NB4 (cell line): ENCODE measurements at regions not wholly inside any gene's neighbourhood (a gene's known extent, or its start where the extent isn't known, plus 50 kb on each side); places are given as distances from the start of the nearest gene placed in this dataset.

Experiments
- DNase-seq: peaks from one replicate; pipeline ENCODE4 v3.0.0; 2010; ENCODE audit warnings: low read depth
- H3K4me3 ChIP-seq: one replicate; pipeline ENCODE4 v1.5.1; 2011; ENCODE audit warnings: mild to moderate bottlenecking, low read depth, low read length, moderate library complexity
- MYC ChIP-seq: IDR thresholded peaks from 2 replicates; pipeline ENCODE4 v1.6.1; 2011; ENCODE audit warnings: low read depth, low read length
- POLR2A ChIP-seq: IDR thresholded peaks from 2 replicates; pipeline ENCODE4 v1.6.1; 2011; ENCODE audit warnings: mild to moderate bottlenecking; ENCODE audit not compliant: insufficient read length; ENCODE audit errors: extremely low read depth
- TF ChIP-seq, protein P1 (sequence below): IDR thresholded peaks from 2 replicates; pipeline ENCODE4 v1.6.1; 2011; ENCODE audit warnings: low read depth, low read length
- TF ChIP-seq, protein P2 (sequence below): IDR thresholded peaks from one replicate; pipeline ENCODE4 v1.5.1; 2012; ENCODE audit warnings: low read depth, low read length

DNA sequence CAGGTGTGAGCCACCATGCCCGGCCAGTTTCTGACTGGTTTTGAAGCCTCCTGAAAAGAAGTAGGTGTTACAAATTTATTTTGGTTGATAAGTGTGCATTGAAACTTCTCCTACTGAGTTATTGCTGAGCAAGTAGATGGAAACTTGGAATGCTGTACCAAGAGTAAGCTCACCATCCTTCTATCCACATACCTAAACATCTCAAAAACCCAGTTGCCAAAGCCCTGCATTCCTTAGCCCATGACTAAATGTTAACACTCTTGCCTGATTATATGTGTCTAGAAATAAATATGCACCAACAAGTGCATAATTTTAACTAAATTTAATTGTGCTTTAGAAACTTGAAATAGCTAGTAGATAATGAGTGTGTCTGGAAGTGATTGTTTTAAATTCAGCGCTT lies 357.8 kb downstream of the DUSP6 start:
- TF ChIP-seq, protein P1, sequence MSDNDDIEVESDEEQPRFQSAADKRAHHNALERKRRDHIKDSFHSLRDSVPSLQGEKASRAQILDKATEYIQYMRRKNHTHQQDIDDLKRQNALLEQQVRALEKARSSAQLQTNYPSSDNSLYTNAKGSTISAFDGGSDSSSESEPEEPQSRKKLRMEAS, result no peak
- no peak for TF ChIP-seq POLR2A
- TF ChIP-seq, protein P2, sequence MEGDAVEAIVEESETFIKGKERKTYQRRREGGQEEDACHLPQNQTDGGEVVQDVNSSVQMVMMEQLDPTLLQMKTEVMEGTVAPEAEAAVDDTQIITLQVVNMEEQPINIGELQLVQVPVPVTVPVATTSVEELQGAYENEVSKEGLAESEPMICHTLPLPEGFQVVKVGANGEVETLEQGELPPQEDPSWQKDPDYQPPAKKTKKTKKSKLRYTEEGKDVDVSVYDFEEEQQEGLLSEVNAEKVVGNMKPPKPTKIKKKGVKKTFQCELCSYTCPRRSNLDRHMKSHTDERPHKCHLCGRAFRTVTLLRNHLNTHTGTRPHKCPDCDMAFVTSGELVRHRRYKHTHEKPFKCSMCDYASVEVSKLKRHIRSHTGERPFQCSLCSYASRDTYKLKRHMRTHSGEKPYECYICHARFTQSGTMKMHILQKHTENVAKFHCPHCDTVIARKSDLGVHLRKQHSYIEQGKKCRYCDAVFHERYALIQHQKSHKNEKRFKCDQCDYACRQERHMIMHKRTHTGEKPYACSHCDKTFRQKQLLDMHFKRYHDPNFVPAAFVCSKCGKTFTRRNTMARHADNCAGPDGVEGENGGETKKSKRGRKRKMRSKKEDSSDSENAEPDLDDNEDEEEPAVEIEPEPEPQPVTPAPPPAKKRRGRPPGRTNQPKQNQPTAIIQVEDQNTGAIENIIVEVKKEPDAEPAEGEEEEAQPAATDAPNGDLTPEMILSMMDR, result no peak
- no peak for TF ChIP-seq MYC
- no peak for DNase-seq
- no peak overlapping the region for H3K4me3 ChIP-seq

DNA sequence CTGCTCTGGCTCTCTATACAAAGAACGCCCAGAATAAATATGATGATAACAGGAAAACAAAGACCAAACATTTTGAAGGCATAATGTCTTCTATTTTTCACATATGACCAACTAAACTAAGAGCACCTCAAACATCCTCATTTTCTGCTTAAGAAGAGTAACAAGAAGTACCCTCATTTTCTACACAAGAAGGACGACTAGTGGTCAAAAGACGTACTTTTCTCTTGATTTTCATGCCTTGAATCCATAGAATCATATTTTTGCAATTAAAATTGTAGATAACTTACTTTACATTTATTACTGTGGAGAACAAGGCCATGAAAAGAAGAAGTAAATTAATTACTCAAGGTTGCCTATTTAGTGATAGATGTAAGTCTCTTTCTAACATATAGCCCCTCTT lies 358.6 kb downstream of the DUSP6 start:
- TF ChIP-seq, protein P2, result peak; percentile 48
- TF ChIP-seq, protein P1, result no peak
- 0 out of 2 replicates have a peak, but pooled peaks have one; percentile 32 for TF ChIP-seq MYC
- peak; percentile 70 for DNase-seq
- no peak overlapping the region for H3K4me3 ChIP-seq

DNA sequence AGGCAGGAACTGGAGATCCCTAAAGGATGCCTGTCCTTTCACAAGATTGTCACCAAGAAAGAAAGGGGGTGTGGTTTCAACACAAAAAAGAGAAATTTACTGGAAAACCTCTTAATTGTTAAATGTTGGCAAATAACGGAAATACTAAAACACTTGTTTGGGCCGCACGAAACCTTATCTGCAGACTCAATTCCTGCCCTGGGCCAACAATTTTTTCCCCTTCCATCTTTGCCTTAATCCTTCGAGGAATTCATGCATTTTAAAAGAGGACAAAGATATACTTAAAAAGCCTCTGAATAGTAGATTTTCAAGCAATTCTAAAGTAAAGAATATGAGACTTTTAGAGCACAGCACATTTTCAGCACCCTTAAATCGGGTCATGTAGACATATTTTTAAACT lies 366.2 kb downstream of the DUSP6 start:
- TF ChIP-seq POLR2A (no peak), MYC (no peak)
- TF ChIP-seq, protein P2, result no peak
- TF ChIP-seq, protein P1, result no peak
- no peak for DNase-seq

GRCh38 chr12:88985631-88986030 lies 366.7 kb downstream of the DUSP6 start:
- DNase-seq, result no peak
- TF ChIP-seq, protein P2, result no peak
- TF ChIP-seq POLR2A (no peak), MYC (no peak)
- TF ChIP-seq, protein P1, result no peak

More for the DNA sequence above, 366.2 kb downstream of the DUSP6 start:
- H3K4me3 ChIP-seq, result no peak overlapping the region

GRCh38 chr12:88985011-88985410 lies 367.3 kb downstream of the DUSP6 start:
- H3K4me3 ChIP-seq, result no peak overlapping the region
- no peak for TF ChIP-seq MYC
- TF ChIP-seq, protein P1, result no peak
- no peak for TF ChIP-seq POLR2A
- TF ChIP-seq, protein P2, result no peak
- no peak for DNase-seq

More at GRCh38 chr12:88985631-88986030, 366.7 kb downstream of the DUSP6 start:
- H3K4me3 ChIP-seq, result no peak overlapping the region
